ENCODE measurements at regions not wholly inside any gene's neighbourhood (a gene's known extent, or its start where the extent isn't known, plus 50 kb on each side); places are given as distances from the start of the nearest gene placed in this dataset.

GRCh38 chr5:3099526-3099925 is 348.0 kb upstream of the IRX2 start:
- no peaks in the 10 kb centered on the region for H3K27me3 Mint-ChIP-seq
- intact Hi-C loops (cut with micrococcal nuclease) = no loop called here
- H3K4me1 Mint-ChIP-seq = no peaks in the 10 kb centered on the region
- ATAC-seq (ENCODE audit: low read depth) = no peak
- ChIA-PET CTCF (no interaction called here), POLR2A (no interaction called here)
- peaks cover 0 to 12% (median 0%) of the 10 kb centered on the region in 4 experiments for H3K27me3 ChIP-seq (replicated peaks in 1 of 4; ENCODE audit: control extremely low read depth in 1 of 4, control insufficient read depth in 3 of 4, insufficient read depth in 4 of 4, low read length in 3 of 4)
- H2AFZ ChIP-seq (ENCODE audit: insufficient read depth, low read depth, low read length, poor library complexity, severe bottlenecking) = no peak overlapping the region
- H3K4me2 ChIP-seq (replicated peaks; ENCODE audit: low read depth, low read length, poor library complexity, severe bottlenecking) = no peak overlapping the region
- H4K20me1 ChIP-seq (ENCODE audit: control insufficient read depth, insufficient read depth, low read length, poor library complexity, severe bottlenecking) = no peaks in the 10 kb centered on the region
- H3K9ac ChIP-seq (ENCODE audit: low read length) = no peak overlapping the region
- H3K27ac Mint-ChIP-seq = no peak overlapping the region
- no peaks in the 10 kb centered on the region for H3K79me2 ChIP-seq (ENCODE audit: control insufficient read depth, insufficient read depth, low read length)
- H3K9me3 Mint-ChIP-seq (ENCODE audit: insufficient read depth) = peaks cover 2% of the 10 kb centered on the region
- H3K4me3 Mint-ChIP-seq = no peak overlapping the region
- H3K4me3 ChIP-seq (ENCODE audit: control extremely low read depth in 1 of 5, extremely low read depth in 1 of 5, insufficient read depth in 1 of 5, low read depth in 2 of 5, low read length in 4 of 5) = no peak overlapping the region
- WGBS (ENCODE audit: insufficient coverage) = 93% methylated on average over 14 of the region's 14 CpGs
- H3K9me3 ChIP-seq (ENCODE audit: control extremely low read depth in 1 of 3, control insufficient read depth in 2 of 3, insufficient read depth in 1 of 3, low read length in 2 of 3) = peaks cover 0 to 39% (median 0%) of the 10 kb centered on the region in 3 donors
- H3K27ac ChIP-seq (ENCODE audit: low read length in 2 of 2) = no peak overlapping the region
- H3K36me3 ChIP-seq (replicated peaks in 1 of 2; ENCODE audit: control extremely low read depth in 1 of 2, control insufficient read depth in 1 of 2, extremely low read depth in 1 of 2, insufficient read depth in 2 of 2, low read length in 1 of 2) = no peaks in the 10 kb centered on the region
- no peaks in the 10 kb centered on the region for H3K4me1 ChIP-seq (ENCODE audit: control insufficient read depth in 2 of 2, insufficient read depth in 2 of 2, low read length in 2 of 2)
- no peak for DNase-seq
- no peak for TF ChIP-seq CTCF (IDR thresholded peaks at IDR 0.05)
- no peak for TF ChIP-seq EZH2 (IDR thresholded peaks at IDR 0.05; ENCODE audit: borderline replicate concordance, insufficient read depth, low read depth, low read length, poor library complexity, severe bottlenecking)

GRCh38 chr5:3098821-3099220 is 347.3 kb upstream of the IRX2 start:
- TF ChIP-seq EZH2 (IDR thresholded peaks at IDR 0.05; ENCODE audit: borderline replicate concordance, insufficient read depth, low read depth, low read length, poor library complexity, severe bottlenecking) (no peak), CTCF (IDR thresholded peaks at IDR 0.05) (no peak)
- intact Hi-C loops (cut with micrococcal nuclease) = no loop called here
- Mint-ChIP-seq H3K27ac (no peak overlapping the region), H3K4me1 (no peaks in the 10 kb centered on the region), H3K4me3 (no peak overlapping the region), H3K27me3 (no peaks in the 10 kb centered on the region), H3K9me3 (ENCODE audit: insufficient read depth) (peaks cover 2% of the 10 kb centered on the region)
- Histone ChIP-seq H3K4me2 (replicated peaks; ENCODE audit: low read depth, low read length, poor library complexity, severe bottlenecking) (no peak overlapping the region), H3K4me1 (ENCODE audit: control insufficient read depth in 2 of 2, insufficient read depth in 2 of 2, low read length in 2 of 2) (no peaks in the 10 kb centered on the region), H3K27ac (ENCODE audit: low read length in 2 of 2) (no peak overlapping the region), H3K4me3 (ENCODE audit: control extremely low read depth in 1 of 5, extremely low read depth in 1 of 5, insufficient read depth in 1 of 5, low read depth in 2 of 5, low read length in 4 of 5) (no peak overlapping the region), H2AFZ (ENCODE audit: insufficient read depth, low read depth, low read length, poor library complexity, severe bottlenecking) (no peak overlapping the region), H3K36me3 (replicated peaks in 1 of 2; ENCODE audit: control extremely low read depth in 1 of 2, control insufficient read depth in 1 of 2, extremely low read depth in 1 of 2, insufficient read depth in 2 of 2, low read length in 1 of 2) (no peaks in the 10 kb centered on the region), H3K27me3 (replicated peaks in 1 of 4; ENCODE audit: control extremely low read depth in 1 of 4, control insufficient read depth in 3 of 4, insufficient read depth in 4 of 4, low read length in 3 of 4) (peaks cover 0 to 6% (median 0%) of the 10 kb centered on the region in 4 experiments), H3K9ac (ENCODE audit: low read length) (no peak overlapping the region), H4K20me1 (ENCODE audit: control insufficient read depth, insufficient read depth, low read length, poor library complexity, severe bottlenecking) (no peaks in the 10 kb centered on the region), H3K79me2 (ENCODE audit: control insufficient read depth, insufficient read depth, low read length) (no peaks in the 10 kb centered on the region), H3K9me3 (ENCODE audit: control extremely low read depth in 1 of 3, control insufficient read depth in 2 of 3, insufficient read depth in 1 of 3, low read length in 2 of 3) (peaks cover 0 to 39% (median 0%) of the 10 kb centered on the region in 3 donors)
- ChIA-PET POLR2A (no interaction called here), CTCF (no interaction called here)
- WGBS (ENCODE audit: insufficient coverage) = no CpG with 5 or more reads among the region's 4 CpGs
- no peak for DNase-seq
- no peak for ATAC-seq (ENCODE audit: low read depth)
